AG09309 (cell line): ENCODE measurements at regions not wholly inside any gene's neighbourhood (a gene's known extent, or its start where the extent isn't known, plus 50 kb on each side); places are given as distances from the start of the nearest gene placed in this dataset.

Experiments
- DNase-seq: peaks from one replicate; pipeline ENCODE4 v3.0.0-alpha.2; 2010; ENCODE audit warnings: low read depth
- H3K4me3 ChIP-seq: 2 replicates; pipeline ENCODE4 v1.5.1; 2011; ENCODE audit warnings: mild to moderate bottlenecking, low read depth, low read length, moderate library complexity; ENCODE audit not compliant: control insufficient read depth
- CTCF ChIP-seq: IDR thresholded peaks from 2 replicates; pipeline ENCODE4 v1.5.1; 2011; ENCODE audit warnings: mild to moderate bottlenecking, low read depth, low read length, inconsistent platforms; ENCODE audit not compliant: insufficient read depth, control insufficient read depth; ENCODE audit errors: missing control alignments

GRCh38 chr9:87226896-87227295 is 270.8 kb upstream of the DAPK1 start:
- TF ChIP-seq CTCF: no peak
- no peak for DNase-seq
- no peak overlapping the region for H3K4me3 ChIP-seq

GRCh38 chr9:87227456-87227855 is 270.2 kb upstream of the DAPK1 start:
- DNase-seq: no peak
- TF ChIP-seq CTCF: no peak
- no peak overlapping the region for H3K4me3 ChIP-seq

- DNase-seq: no peak
- H3K4me3 ChIP-seq: no peak overlapping the region
- TF ChIP-seq CTCF: no peak
Observed at GRCh38 chr9:87229108-87229507, 268.6 kb upstream of the DAPK1 start.

GRCh38 chr9:87233431-87233830 is 264.2 kb upstream of the DAPK1 start:
- H3K4me3 ChIP-seq: no peak overlapping the region
- DNase-seq: no peak
- no peak for TF ChIP-seq CTCF

GRCh38 chr9:87233899-87234455 is 263.7 kb upstream of the DAPK1 start:
- DNase-seq: no peak
- no peak for TF ChIP-seq CTCF
- H3K4me3 ChIP-seq: no peak overlapping the region

GRCh38 chr9:87234854-87235253 is 262.8 kb upstream of the DAPK1 start:
- H3K4me3 ChIP-seq: no peak overlapping the region
- no peak for TF ChIP-seq CTCF
- no peak for DNase-seq

GRCh38 chr9:87236546-87236945 is 261.1 kb upstream of the DAPK1 start:
- no peak for TF ChIP-seq CTCF
- H3K4me3 ChIP-seq: no peak overlapping the region
- no peak for DNase-seq
